SK-N-SH treated with all-trans-retinoic acid at 6 μM for 48 hours (cell line): ENCODE measurements at regions not wholly inside any gene's neighbourhood (a gene's known extent, or its start where the extent isn't known, plus 50 kb on each side); places are given as distances from the start of the nearest gene placed in this dataset.

Experiments used
- ATAC-seq: fragments of 200-7000 bp; cut with Tn5 transposase; 3 replicates; pipeline ENCODE4 v1.9.1; 2020; ENCODE audit warnings: mild to moderate bottlenecking, moderate library complexity
- ARNTL ChIP-seq: fragments of 450-650 bp; formaldehyde crosslinking; IDR thresholded peaks from 2 replicates; pipeline ENCODE4 v1.5.0; 2020; ENCODE audit warnings: low read depth, mild to moderate bottlenecking, moderate library complexity, borderline replicate concordance
- BACH2 ChIP-seq: fragments of 250-450 bp; sonication (Bioruptor Pico); IDR thresholded peaks from 2 replicates; pipeline ENCODE4 v1.9.0; 2021; ENCODE audit warnings: mild to moderate bottlenecking, borderline replicate concordance
- CSDC2 ChIP-seq: fragments of 250-450 bp; sonication (Bioruptor Pico); IDR thresholded peaks from 2 replicates; pipeline ENCODE4 v1.5.0; 2020; ENCODE audit warnings: mild to moderate bottlenecking, moderate library complexity
- ESRRG ChIP-seq: fragments of 250-450 bp; sonication (Bioruptor Pico); IDR thresholded peaks from 2 replicates; pipeline ENCODE4 v1.6.1; 2021; ENCODE audit warnings: mild to moderate bottlenecking
- GLIS3 ChIP-seq: fragments of 250-450 bp; sonication (Bioruptor Pico); IDR thresholded peaks from 2 replicates; pipeline ENCODE4 v1.5.0; 2020; ENCODE audit warnings: mild to moderate bottlenecking, moderate library complexity
- ISL1 ChIP-seq: fragments of 250-450 bp; sonication (Bioruptor Pico); IDR thresholded peaks from 2 replicates; pipeline ENCODE4 v2.1.2; 2022; ENCODE audit warnings: mild to moderate bottlenecking, moderate library complexity
- OSR1 ChIP-seq: fragments of 250-450 bp; sonication (Bioruptor Pico); IDR thresholded peaks from 2 replicates; pipeline ENCODE4 v1.8.0; 2022; ENCODE audit warnings: moderate library complexity, mild to moderate bottlenecking, inconsistent platforms
- PPARA ChIP-seq: fragments of 250-450 bp; sonication (Bioruptor Pico); IDR thresholded peaks from 2 replicates; pipeline ENCODE4 v1.5.0; 2020; ENCODE audit warnings: mild to moderate bottlenecking, borderline replicate concordance
- RARB ChIP-seq: fragments of 250-450 bp; sonication (Bioruptor Pico); IDR thresholded peaks from 2 replicates; pipeline ENCODE4 v1.8.0; 2021; ENCODE audit warnings: mild to moderate bottlenecking, moderate library complexity
- SNAI2 ChIP-seq: fragments of 250-450 bp; sonication (Bioruptor Pico); IDR thresholded peaks from 2 replicates; pipeline ENCODE4 v1.5.0; 2020; ENCODE audit warnings: mild to moderate bottlenecking, moderate library complexity
- TCF4 ChIP-seq: fragments of 250-450 bp; sonication (Bioruptor Pico); IDR thresholded peaks from 2 replicates; pipeline ENCODE4 v1.8.0; 2021; ENCODE audit warnings: mild to moderate bottlenecking, moderate library complexity, borderline replicate concordance
- TOX ChIP-seq: fragments of 250-450 bp; sonication (Bioruptor Pico); IDR thresholded peaks from 2 replicates; pipeline ENCODE4 v1.8.0; 2021; ENCODE audit warnings: mild to moderate bottlenecking, moderate library complexity, borderline replicate concordance
- ZC3H10 ChIP-seq: fragments of 250-450 bp; sonication (Bioruptor Pico); IDR thresholded peaks from 2 replicates; pipeline ENCODE4 v1.5.1; 2021; ENCODE audit warnings: mild to moderate bottlenecking, moderate library complexity
- ZFP3 ChIP-seq: fragments of 250-450 bp; sonication (Bioruptor Pico); IDR thresholded peaks from 2 replicates; pipeline ENCODE4 v1.5.0; 2020; ENCODE audit warnings: mild to moderate bottlenecking, moderate library complexity
- ZFP30 ChIP-seq: fragments of 450-650 bp; formaldehyde crosslinking; IDR thresholded peaks from 2 replicates; pipeline ENCODE4 v1.5.0; 2022; ENCODE audit warnings: mild to moderate bottlenecking, moderate library complexity
- ZNF70 ChIP-seq: fragments of 450-650 bp; formaldehyde crosslinking; IDR thresholded peaks from 2 replicates; pipeline ENCODE4 v1.5.0; 2020; ENCODE audit warnings: mild to moderate bottlenecking, moderate library complexity
- ZNF8 ChIP-seq: fragments of 450-650 bp; formaldehyde crosslinking; IDR thresholded peaks from 2 replicates; pipeline ENCODE4 v1.5.0; 2020; ENCODE audit warnings: mild to moderate bottlenecking, moderate library complexity
- TF ChIP-seq, protein P1 (sequence below): fragments of 250-450 bp; sonication (Bioruptor Pico); IDR thresholded peaks from 2 replicates; pipeline ENCODE4 v1.8.0; 2020; ENCODE audit warnings: mild to moderate bottlenecking, moderate library complexity, borderline replicate concordance
- TF ChIP-seq, protein P2 (sequence below): fragments of 250-450 bp; sonication (Bioruptor Pico); IDR thresholded peaks from 2 replicates; pipeline ENCODE4 v1.5.1; 2020; ENCODE audit warnings: low read depth, mild to moderate bottlenecking, moderate library complexity
- TF ChIP-seq, protein P3 (sequence below): fragments of 250-450 bp; sonication (Bioruptor Pico); IDR thresholded peaks from 2 replicates; pipeline ENCODE4 v1.8.0; 2021; ENCODE audit warnings: low read depth, mild to moderate bottlenecking, moderate library complexity, borderline replicate concordance
- TF ChIP-seq, protein P4 (sequence below): fragments of 250-450 bp; sonication (Bioruptor Pico); IDR thresholded peaks from 2 replicates; pipeline ENCODE4 v1.5.0; 2020; ENCODE audit warnings: mild to moderate bottlenecking, moderate library complexity

DNA sequence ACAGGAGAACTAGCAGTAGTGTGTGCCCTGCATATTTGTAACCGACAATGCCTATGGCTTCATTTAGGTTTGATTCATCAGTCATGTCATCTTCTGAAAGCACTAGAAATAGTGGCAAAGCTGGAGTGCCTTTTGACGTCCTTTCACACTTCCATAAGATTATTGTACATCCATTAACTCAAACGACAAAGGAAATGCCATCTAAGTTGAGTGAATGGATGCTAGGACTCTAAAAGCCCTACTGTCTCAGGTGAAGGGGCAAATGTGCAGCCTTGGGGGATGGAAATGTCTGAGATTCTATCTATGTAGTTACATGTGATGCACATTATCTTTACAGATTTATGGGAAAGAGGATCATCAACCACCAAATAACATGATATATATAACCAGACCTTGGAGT is 1473.6 kb downstream of the STIM2 start:
- no peak for ATAC-seq
- TF ChIP-seq TOX = no peak

DNA sequence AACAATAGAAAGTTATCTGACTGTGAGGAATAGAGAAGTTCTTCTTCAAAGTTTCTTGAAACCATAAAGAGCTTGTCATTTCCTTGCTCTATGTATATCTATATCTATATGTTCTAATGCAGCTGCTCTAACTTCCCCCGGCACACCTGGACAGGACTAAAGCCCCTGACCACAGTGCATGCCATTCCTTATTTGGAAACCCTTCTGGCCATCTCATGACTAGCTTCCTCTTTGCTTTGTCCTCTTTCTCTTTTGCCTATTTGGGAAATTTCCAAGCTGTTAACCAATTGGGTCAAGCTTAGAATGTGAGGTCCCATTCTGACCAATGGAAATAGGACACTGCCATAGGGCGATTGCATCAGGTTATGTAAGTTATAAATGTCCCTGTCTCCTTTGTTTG is 1481.1 kb downstream of the STIM2 start:
- no peak for ATAC-seq
- TF ChIP-seq, protein P1, sequence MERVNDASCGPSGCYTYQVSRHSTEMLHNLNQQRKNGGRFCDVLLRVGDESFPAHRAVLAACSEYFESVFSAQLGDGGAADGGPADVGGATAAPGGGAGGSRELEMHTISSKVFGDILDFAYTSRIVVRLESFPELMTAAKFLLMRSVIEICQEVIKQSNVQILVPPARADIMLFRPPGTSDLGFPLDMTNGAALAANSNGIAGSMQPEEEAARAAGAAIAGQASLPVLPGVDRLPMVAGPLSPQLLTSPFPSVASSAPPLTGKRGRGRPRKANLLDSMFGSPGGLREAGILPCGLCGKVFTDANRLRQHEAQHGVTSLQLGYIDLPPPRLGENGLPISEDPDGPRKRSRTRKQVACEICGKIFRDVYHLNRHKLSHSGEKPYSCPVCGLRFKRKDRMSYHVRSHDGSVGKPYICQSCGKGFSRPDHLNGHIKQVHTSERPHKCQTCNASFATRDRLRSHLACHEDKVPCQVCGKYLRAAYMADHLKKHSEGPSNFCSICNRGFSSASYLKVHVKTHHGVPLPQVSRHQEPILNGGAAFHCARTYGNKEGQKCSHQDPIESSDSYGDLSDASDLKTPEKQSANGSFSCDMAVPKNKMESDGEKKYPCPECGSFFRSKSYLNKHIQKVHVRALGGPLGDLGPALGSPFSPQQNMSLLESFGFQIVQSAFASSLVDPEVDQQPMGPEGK (CRISPR knock-in tag) = no peak
- no peak for TF ChIP-seq ZNF8 (CRISPR knock-in tag)
- no peak for TF ChIP-seq CSDC2 (CRISPR knock-in tag)
- no peak for TF ChIP-seq TCF4 (CRISPR knock-in tag)
- no peak for TF ChIP-seq ZC3H10 (CRISPR knock-in tag)
- TF ChIP-seq, all 23 proteins: peak for 0

DNA sequence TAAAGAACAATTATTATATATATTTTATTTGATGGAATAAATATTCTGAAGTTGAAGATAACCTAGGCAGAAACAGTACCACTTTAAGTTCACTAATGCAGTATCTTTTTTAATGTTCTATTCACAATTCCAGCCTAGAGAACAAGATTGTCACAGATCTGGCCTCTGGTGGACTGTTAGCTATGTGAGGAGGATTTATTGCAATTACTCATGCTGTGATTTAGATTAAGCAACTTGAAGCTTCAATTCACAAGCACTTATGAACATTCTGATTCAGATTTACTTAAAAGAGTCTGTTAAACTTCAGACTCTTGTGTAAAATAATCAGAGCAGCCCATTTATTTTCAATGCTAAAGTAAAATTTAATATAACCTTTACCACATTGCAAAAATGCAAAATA is 1489.8 kb downstream of the STIM2 start:
- ATAC-seq = no peak
- TF ChIP-seq TOX (no peak), ZFP30 (CRISPR knock-in tag) (no peak), ZNF70 (CRISPR knock-in tag) (no peak), RARB (CRISPR knock-in tag) (no peak), TCF4 (CRISPR knock-in tag) (no peak), ZFP3 (no peak), CSDC2 (CRISPR knock-in tag) (no peak), ISL1 (no peak), OSR1 (CRISPR knock-in tag) (no peak), PPARA (CRISPR knock-in tag) (no peak)
- TF ChIP-seq, protein P2, sequence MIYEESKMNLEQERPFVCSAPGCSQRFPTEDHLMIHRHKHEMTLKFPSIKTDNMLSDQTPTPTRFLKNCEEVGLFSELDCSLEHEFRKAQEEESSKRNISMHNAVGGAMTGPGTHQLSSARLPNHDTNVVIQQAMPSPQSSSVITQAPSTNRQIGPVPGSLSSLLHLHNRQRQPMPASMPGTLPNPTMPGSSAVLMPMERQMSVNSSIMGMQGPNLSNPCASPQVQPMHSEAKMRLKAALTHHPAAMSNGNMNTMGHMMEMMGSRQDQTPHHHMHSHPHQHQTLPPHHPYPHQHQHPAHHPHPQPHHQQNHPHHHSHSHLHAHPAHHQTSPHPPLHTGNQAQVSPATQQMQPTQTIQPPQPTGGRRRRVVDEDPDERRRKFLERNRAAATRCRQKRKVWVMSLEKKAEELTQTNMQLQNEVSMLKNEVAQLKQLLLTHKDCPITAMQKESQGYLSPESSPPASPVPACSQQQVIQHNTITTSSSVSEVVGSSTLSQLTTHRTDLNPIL = no peak

DNA sequence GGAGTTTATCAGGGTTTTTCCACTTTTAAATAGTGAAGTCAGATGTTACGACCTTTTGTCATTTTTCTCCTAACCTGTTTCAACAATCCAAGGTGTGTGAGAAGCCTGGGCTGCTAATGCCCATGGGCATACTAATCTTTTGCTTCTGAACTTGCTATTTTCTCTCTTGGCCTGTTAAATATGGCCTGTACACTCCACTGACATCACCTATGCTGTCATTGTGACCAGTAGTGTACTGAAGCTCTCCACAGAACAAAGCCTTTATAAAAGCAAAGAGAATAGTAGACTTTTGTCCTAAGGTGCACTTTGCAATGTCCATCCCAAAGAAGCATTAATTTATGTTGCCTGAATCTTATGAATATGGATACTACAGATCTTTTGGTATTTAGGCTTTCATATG is 1490.5 kb downstream of the STIM2 start:
- no peak for ATAC-seq
- no peak for TF ChIP-seq ZNF8 (CRISPR knock-in tag)
- no peak for TF ChIP-seq SNAI2 (CRISPR knock-in tag)
- TF ChIP-seq ZNF70 (CRISPR knock-in tag) = no peak
- no peak for TF ChIP-seq ZC3H10 (CRISPR knock-in tag)
- TF ChIP-seq TOX = no peak

DNA sequence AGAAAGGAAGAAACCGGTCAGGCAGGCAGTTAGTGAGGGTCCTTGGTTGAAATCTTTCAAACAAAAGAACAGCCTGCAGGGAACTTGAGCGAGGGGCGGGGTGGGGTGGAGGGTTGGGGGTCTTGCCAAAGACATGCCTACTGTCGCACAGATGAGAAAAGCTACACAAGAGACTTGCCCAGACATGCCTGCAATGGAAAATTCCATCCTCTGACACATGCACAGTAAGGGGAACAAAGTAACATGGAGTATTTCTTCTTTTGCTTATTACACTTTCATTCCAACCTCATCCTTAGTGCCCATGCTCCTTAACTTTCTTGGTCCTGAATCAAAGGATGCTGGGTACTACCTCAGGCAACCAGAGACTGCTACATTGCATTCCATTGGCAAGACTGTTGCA is 1491.2 kb downstream of the STIM2 start:
- no peak for ATAC-seq
- TF ChIP-seq GLIS3 = no peak
- TF ChIP-seq, protein P1 (CRISPR knock-in tag) = no peak
- TF ChIP-seq, protein P3, sequence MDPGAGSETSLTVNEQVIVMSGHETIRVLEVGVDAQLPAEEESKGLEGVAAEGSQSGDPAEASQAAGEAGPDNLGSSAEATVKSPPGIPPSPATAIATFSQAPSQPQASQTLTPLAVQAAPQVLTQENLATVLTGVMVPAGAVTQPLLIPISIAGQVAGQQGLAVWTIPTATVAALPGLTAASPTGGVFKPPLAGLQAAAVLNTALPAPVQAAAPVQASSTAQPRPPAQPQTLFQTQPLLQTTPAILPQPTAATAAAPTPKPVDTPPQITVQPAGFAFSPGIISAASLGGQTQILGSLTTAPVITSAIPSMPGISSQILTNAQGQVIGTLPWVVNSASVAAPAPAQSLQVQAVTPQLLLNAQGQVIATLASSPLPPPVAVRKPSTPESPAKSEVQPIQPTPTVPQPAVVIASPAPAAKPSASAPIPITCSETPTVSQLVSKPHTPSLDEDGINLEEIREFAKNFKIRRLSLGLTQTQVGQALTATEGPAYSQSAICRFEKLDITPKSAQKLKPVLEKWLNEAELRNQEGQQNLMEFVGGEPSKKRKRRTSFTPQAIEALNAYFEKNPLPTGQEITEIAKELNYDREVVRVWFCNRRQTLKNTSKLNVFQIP = no peak
- no peak for TF ChIP-seq CSDC2 (CRISPR knock-in tag)
- TF ChIP-seq, protein P2 = no peak
- no peak for TF ChIP-seq BACH2 (CRISPR knock-in tag)
- TF ChIP-seq, protein P4, sequence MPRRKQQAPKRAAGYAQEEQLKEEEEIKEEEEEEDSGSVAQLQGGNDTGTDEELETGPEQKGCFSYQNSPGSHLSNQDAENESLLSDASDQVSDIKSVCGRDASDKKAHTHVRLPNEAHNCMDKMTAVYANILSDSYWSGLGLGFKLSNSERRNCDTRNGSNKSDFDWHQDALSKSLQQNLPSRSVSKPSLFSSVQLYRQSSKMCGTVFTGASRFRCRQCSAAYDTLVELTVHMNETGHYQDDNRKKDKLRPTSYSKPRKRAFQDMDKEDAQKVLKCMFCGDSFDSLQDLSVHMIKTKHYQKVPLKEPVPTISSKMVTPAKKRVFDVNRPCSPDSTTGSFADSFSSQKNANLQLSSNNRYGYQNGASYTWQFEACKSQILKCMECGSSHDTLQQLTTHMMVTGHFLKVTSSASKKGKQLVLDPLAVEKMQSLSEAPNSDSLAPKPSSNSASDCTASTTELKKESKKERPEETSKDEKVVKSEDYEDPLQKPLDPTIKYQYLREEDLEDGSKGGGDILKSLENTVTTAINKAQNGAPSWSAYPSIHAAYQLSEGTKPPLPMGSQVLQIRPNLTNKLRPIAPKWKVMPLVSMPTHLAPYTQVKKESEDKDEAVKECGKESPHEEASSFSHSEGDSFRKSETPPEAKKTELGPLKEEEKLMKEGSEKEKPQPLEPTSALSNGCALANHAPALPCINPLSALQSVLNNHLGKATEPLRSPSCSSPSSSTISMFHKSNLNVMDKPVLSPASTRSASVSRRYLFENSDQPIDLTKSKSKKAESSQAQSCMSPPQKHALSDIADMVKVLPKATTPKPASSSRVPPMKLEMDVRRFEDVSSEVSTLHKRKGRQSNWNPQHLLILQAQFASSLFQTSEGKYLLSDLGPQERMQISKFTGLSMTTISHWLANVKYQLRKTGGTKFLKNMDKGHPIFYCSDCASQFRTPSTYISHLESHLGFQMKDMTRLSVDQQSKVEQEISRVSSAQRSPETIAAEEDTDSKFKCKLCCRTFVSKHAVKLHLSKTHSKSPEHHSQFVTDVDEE (CRISPR knock-in tag) = no peak
- TF ChIP-seq ZC3H10 (CRISPR knock-in tag) = no peak
- TF ChIP-seq PPARA (CRISPR knock-in tag) = no peak
- no peak for TF ChIP-seq ZNF70 (CRISPR knock-in tag)
- TF ChIP-seq ARNTL (CRISPR knock-in tag) = no peak
- TF ChIP-seq ESRRG (CRISPR knock-in tag) = no peak
